Endothelial cell of umbilical vein (primary cell): ENCODE measurements at regions not wholly inside any gene's neighbourhood (a gene's known extent, or its start where the extent isn't known, plus 50 kb on each side); places are given as distances from the start of the nearest gene placed in this dataset.

ENCODE experiments used
- BruUV-seq: library from RNA; stranded (reverse); fragments of 400-500 nt; replicated peaks from 2 replicates; lab custom pipeline; 2021; lab: Mats Ljungman, UMichigan
- CTCF ChIA-PET: fragments of 300-600, 350-600 bp; sonication (Branson Sonifier 250); formaldehyde crosslinking; loops from one replicate; lab custom pipeline; 2021; ENCODE audit warnings: antibody characterized with exemption, inconsistent platforms; lab: Charles Lee
- POLR2A ChIA-PET: fragments of 300-600, 350-600 bp; sonication (Branson Sonifier 250); formaldehyde crosslinking; loops from one replicate; lab custom pipeline; 2021; ENCODE audit warnings: antibody characterized with exemption, inconsistent platforms; lab: Charles Lee
- DNase-seq: peaks from one replicate; pipeline ENCODE4 v3.0.0-alpha.2; 2011; ENCODE audit warnings: low read depth, low spot score
- FAIRE-seq: peaks from 2 replicates; lab custom pipeline; 2011; peaks lifted over from hg19 to GRCh38; lab: Jason Lieb, UNC
- H2AFZ ChIP-seq: 2 replicates; pipeline ENCODE4 v1.6.0; 2012; ENCODE audit warnings: low read depth, low read length, control low read depth, inconsistent platforms
- H3K27ac ChIP-seq: 2 replicates; pipeline ENCODE4 v1.5.1; 2011; ENCODE audit warnings: low read depth, mild to moderate bottlenecking, control low read depth, low read length, moderate library complexity; ENCODE audit not compliant: insufficient read depth
- H3K27me3 ChIP-seq, 2 experiments: 2 replicates each; pipeline versions ENCODE4 v1.6.0 to v1.6.1; 2011; ENCODE audit warnings: low read length in 2 of 2, mixed read lengths in 1 of 2; ENCODE audit not compliant: control insufficient read depth in 2 of 2, insufficient read depth in 2 of 2
- H3K36me3 ChIP-seq, 2 experiments: 2 replicates in 1 of 2; 3 replicates in 1 of 2; pipeline ENCODE4 v1.5.1; 2011; ENCODE audit warnings: low read length in 2 of 2, mild to moderate bottlenecking in 1 of 2, moderate library complexity in 1 of 2; ENCODE audit not compliant: control insufficient read depth in 2 of 2, insufficient read depth in 2 of 2; ENCODE audit errors: extremely low read depth in 1 of 2
- H3K4me1 ChIP-seq: 3 replicates; pipeline ENCODE4 v1.5.1; 2011; ENCODE audit warnings: mild to moderate bottlenecking, low read length; ENCODE audit not compliant: control insufficient read depth, insufficient read depth; ENCODE audit errors: extremely low read depth
- H3K4me2 ChIP-seq: 2 replicates; pipeline ENCODE4 v1.6.1; 2011; ENCODE audit warnings: low read length, control low read depth, mixed read lengths; ENCODE audit not compliant: insufficient read depth
- H3K4me3 ChIP-seq, 3 experiments: fragments of 200-600 bp in 1 of 3; sonication (generic), shearing (Covaris generic) in 1 of 3; replicated peaks in 1 of 3; 2 replicates each; pipeline ENCODE4 v1.5.1; 2011 to 2016; ENCODE audit warnings: control low read depth in 3 of 3, low read length in 3 of 3, mild to moderate bottlenecking in 2 of 3, inconsistent platforms in 1 of 3, low read depth in 1 of 3, moderate library complexity in 1 of 3; ENCODE audit not compliant: insufficient read depth in 1 of 3
- H3K79me2 ChIP-seq: 2 replicates; pipeline ENCODE4 v1.6.0; 2012; ENCODE audit warnings: low read length, inconsistent platforms; ENCODE audit not compliant: control insufficient read depth, insufficient read depth
- H3K9ac ChIP-seq: replicated peaks from 2 replicates; pipeline ENCODE3; 2011; ENCODE audit warnings: low read length, control low read depth; ENCODE audit not compliant: insufficient read depth; ENCODE audit errors: extremely low read depth
- H3K9me1 ChIP-seq: replicated peaks from 3 replicates; pipeline ENCODE4 v1.6.0; 2011; ENCODE audit warnings: mild to moderate bottlenecking, low read length; ENCODE audit not compliant: control insufficient read depth, insufficient read depth; ENCODE audit errors: extremely low read depth
- H3K9me3 ChIP-seq: replicated peaks from 2 replicates; pipeline ENCODE4 v1.5.1; 2012; ENCODE audit warnings: low read length, inconsistent platforms; ENCODE audit not compliant: control insufficient read depth, insufficient read depth
- H4K20me1 ChIP-seq: replicated peaks from 2 replicates; pipeline ENCODE3; 2011; ENCODE audit warnings: mild to moderate bottlenecking, low read length; ENCODE audit not compliant: control insufficient read depth, insufficient read depth; ENCODE audit errors: extremely low read depth
- CTCF ChIP-seq, 2 donors: IDR thresholded peaks; 1 replicate in 1 of 2; 2 replicates in 1 of 2; pipeline ENCODE4 v1.5.1; 2011; ENCODE audit warnings: low read length in 2 of 2, mild to moderate bottlenecking in 2 of 2, moderate library complexity in 2 of 2, control low read depth in 1 of 2, inconsistent platforms in 1 of 2, low read depth in 1 of 2; ENCODE audit not compliant: insufficient read depth in 1 of 2; ENCODE audit errors: extremely low read depth in 1 of 2
- EZH2 ChIP-seq: IDR thresholded peaks from 2 replicates; pipeline ENCODE4 v1.6.1; 2012; ENCODE audit warnings: borderline replicate concordance, low read depth, mild to moderate bottlenecking, moderate library complexity, low read length, inconsistent platforms; ENCODE audit not compliant: severe bottlenecking
- FOS ChIP-seq: IDR thresholded peaks from 2 replicates; pipeline ENCODE4 v1.6.1; 2011; ENCODE audit warnings: mild to moderate bottlenecking, low read length, moderate library complexity, borderline replicate concordance; ENCODE audit not compliant: insufficient read depth
- GATA2 ChIP-seq: IDR thresholded peaks from 2 replicates; pipeline ENCODE4 v1.7.0; 2011; ENCODE audit warnings: low read depth, mild to moderate bottlenecking, moderate library complexity, mixed read lengths, low read length; ENCODE audit not compliant: insufficient read length, insufficient read depth
- JUN ChIP-seq: IDR thresholded peaks from 2 replicates; pipeline ENCODE4 v1.6.1; 2011; ENCODE audit warnings: borderline replicate concordance, low read depth; ENCODE audit not compliant: insufficient read length, insufficient read depth
- MYC ChIP-seq: IDR thresholded peaks from one replicate; pipeline ENCODE4 v1.6.1; 2011; ENCODE audit warnings: mild to moderate bottlenecking, low read depth, low read length
- POLR2A ChIP-seq: IDR thresholded peaks from 2 replicates; pipeline ENCODE4 v1.6.1; 2012; ENCODE audit warnings: low read depth, mild to moderate bottlenecking, control low read depth, low read length
- POLR2AphosphoS5 ChIP-seq: IDR thresholded peaks from 2 replicates; pipeline ENCODE4 v1.6.1; 2012; ENCODE audit warnings: low read depth, mild to moderate bottlenecking, control low read depth, low read length, moderate library complexity; ENCODE audit not compliant: insufficient read depth
- dilution Hi-C: fragments of 300-500 bp; cut with MboI; formaldehyde crosslinking; loops from one replicate; pipeline ENCODE4 v1.15.0; 2019; ENCODE audit warnings: low sequenced_read_pairs; ENCODE audit not compliant: extremely low pct_ligation_motif_present
- intact Hi-C: fragments of 100-400 bp; cut with micrococcal nuclease; formaldehyde crosslinking; loops from one replicate; pipeline ENCODE4 v1.10.0; 2022
- TF ChIP-seq, protein P1 (sequence below): IDR thresholded peaks from 2 replicates; pipeline ENCODE4 v1.6.1; 2011; ENCODE audit not compliant: insufficient read depth, insufficient read length

DNA sequence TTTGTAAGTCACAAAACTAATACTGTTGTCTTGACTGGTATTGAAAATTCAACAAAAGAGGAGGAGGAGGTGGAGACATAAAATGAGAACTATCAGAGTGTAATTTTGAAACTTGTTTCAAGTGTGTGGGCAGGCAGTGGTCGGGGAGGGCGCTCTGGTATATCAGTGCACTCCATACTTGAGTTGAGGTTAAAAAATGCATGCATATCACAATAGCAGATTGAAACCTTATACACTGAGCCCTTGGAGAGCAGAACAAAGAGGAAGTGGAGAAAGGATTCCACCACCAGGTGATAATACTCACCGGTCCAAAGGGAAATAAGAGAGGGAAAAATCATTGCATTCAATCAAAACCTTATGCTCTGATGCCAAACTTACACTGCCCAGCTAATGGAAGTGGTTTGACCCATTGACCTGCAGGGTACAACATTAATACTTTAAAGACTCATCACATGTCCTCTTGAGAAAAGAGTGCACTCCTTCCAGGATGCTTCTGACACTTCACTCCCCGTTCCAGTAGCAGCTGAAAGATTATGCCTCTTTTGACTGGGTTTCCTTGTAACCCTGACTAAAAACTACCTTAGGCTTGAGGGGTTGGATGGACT lies 79.5 kb upstream of the FAM169A start:
- TF ChIP-seq, protein P1, sequence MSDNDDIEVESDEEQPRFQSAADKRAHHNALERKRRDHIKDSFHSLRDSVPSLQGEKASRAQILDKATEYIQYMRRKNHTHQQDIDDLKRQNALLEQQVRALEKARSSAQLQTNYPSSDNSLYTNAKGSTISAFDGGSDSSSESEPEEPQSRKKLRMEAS, result no peak
- TF ChIP-seq JUN, result no peak
- TF ChIP-seq MYC, result no peak
- no peak for TF ChIP-seq EZH2
- no peak for TF ChIP-seq FOS
- no peak for TF ChIP-seq POLR2A
- TF ChIP-seq GATA2, result no peak
- TF ChIP-seq CTCF (IDR thresholded peaks at IDR 0.05; ENCODE audit: extremely low read depth in 1 of 2, insufficient read depth in 1 of 2, low read depth in 1 of 2, low read length in 2 of 2), result no peak
- TF ChIP-seq POLR2AphosphoS5, result no peak
- Histone ChIP-seq H3K27ac (no peak overlapping the region), H3K9ac (no peak overlapping the region), H3K79me2 (no peaks in the 10 kb centered on the region), H2AFZ (no peak overlapping the region), H3K36me3 (no peaks in the 10 kb centered on the region), H3K4me2 (no peak overlapping the region), H3K9me3 (no peaks in the 10 kb centered on the region), H3K9me1 (no peaks in the 10 kb centered on the region), H3K4me1 (no peaks in the 10 kb centered on the region), H4K20me1 (no peaks in the 10 kb centered on the region), H3K4me3 (no peak overlapping the region), H3K27me3 (peaks cover 4 to 7% of the 10 kb centered on the region in 2 experiments)
- CTCF ChIA-PET, result no interaction called here
- dilution Hi-C loops, result no loop called here
- intact Hi-C loops, result no loop called here
- DNase-seq (no peak), FAIRE-seq (no peak)
- POLR2A ChIA-PET, result no interaction called here
- no TSS peak for BruUV-seq
